ENCODE measurements at regions not wholly inside any gene's neighbourhood (a gene's known extent, or its start where the extent isn't known, plus 50 kb on each side); places are given as distances from the start of the nearest gene placed in this dataset.

- H3K4me3 ChIP-seq: no peak overlapping the region
- DNase-seq (ENCODE audit: low spot score): no peak
- intact Hi-C loops (cut with DNase I): no loop called here
- H3K27ac ChIP-seq: no peak overlapping the region
- H3K36me3 ChIP-seq: no peaks in the 10 kb centered on the region
- no peaks in the 10 kb centered on the region for H3K27me3 ChIP-seq (replicated peaks; ENCODE audit: insufficient read depth)
- WGBS: 64% methylated on average over 4 of the region's 4 CpGs
- TF ChIP-seq POLR2A (IDR thresholded peaks at IDR 0.05) (no peak), POLR2AphosphoS5 (IDR thresholded peaks at IDR 0.05) (no peak)
- H3K4me1 ChIP-seq (replicated peaks): no peaks in the 10 kb centered on the region
- no peaks in the 10 kb centered on the region for H3K9me3 ChIP-seq
These were observed 91.2 kb upstream of the SESTD1 start for GRCh38 chr2:179355881-179356280.

DNA sequence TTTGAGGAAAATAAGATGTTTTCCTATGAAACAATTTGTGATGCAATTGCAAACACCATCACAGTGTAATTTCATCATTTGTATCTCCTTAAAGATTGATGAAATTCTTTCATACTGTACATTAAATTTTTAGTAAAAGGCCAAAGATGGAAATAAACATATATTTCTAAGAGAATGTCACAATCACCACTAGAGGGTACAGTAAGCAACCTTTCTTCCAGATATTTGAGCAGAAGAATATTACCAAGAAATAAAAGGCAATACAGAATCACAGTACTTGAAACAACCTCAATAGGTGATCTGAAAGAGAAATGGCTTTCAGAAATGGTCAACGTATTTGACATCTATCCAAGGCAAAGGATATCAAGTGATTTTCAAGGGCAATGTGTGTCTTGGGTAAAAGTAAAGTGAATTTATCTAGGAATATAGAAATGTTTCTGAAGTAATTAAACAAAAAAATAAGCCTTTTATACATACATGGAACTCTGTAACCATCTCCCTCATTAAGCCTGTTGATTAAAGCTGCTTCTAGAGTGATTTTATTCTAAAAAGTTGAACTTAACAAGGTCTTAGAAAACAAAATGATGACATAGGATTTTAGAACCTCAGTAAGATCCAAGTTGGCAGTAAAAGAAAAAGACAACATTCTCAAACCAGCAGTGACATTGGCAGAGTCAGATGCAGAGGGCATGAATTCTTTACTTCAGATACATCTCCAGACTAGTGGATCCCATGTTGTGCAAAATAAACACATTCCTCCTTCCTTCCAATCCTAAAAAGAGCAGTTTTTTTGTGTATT is 90.3 kb upstream of the SESTD1 start:
- no peaks in the 10 kb centered on the region for H3K4me1 ChIP-seq (replicated peaks)
- 74% methylated on average over 1 of the region's 1 CpG for WGBS
- no peaks in the 10 kb centered on the region for H3K36me3 ChIP-seq
- H3K27me3 ChIP-seq (replicated peaks; ENCODE audit: insufficient read depth): no peaks in the 10 kb centered on the region
- no peak overlapping the region for H3K27ac ChIP-seq
- DNase-seq (ENCODE audit: low spot score): no peak
- TF ChIP-seq POLR2A (IDR thresholded peaks at IDR 0.05) (no peak), POLR2AphosphoS5 (IDR thresholded peaks at IDR 0.05) (no peak)
- TF ChIP-seq, protein P1, sequence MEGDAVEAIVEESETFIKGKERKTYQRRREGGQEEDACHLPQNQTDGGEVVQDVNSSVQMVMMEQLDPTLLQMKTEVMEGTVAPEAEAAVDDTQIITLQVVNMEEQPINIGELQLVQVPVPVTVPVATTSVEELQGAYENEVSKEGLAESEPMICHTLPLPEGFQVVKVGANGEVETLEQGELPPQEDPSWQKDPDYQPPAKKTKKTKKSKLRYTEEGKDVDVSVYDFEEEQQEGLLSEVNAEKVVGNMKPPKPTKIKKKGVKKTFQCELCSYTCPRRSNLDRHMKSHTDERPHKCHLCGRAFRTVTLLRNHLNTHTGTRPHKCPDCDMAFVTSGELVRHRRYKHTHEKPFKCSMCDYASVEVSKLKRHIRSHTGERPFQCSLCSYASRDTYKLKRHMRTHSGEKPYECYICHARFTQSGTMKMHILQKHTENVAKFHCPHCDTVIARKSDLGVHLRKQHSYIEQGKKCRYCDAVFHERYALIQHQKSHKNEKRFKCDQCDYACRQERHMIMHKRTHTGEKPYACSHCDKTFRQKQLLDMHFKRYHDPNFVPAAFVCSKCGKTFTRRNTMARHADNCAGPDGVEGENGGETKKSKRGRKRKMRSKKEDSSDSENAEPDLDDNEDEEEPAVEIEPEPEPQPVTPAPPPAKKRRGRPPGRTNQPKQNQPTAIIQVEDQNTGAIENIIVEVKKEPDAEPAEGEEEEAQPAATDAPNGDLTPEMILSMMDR (IDR thresholded peaks at IDR 0.05): no peak
- no peak overlapping the region for H3K4me3 ChIP-seq
- no peaks in the 10 kb centered on the region for H3K9me3 ChIP-seq
- intact Hi-C loops (cut with DNase I): no loop called here

- TF ChIP-seq, protein P1 (IDR thresholded peaks at IDR 0.05): no peak
- TF ChIP-seq POLR2A (IDR thresholded peaks at IDR 0.05) (no peak), POLR2AphosphoS5 (IDR thresholded peaks at IDR 0.05) (no peak)
- 82% methylated on average over 4 of the region's 4 CpGs for WGBS
- Histone ChIP-seq H3K4me3 (no peak overlapping the region), H3K27ac (no peak overlapping the region), H3K27me3 (replicated peaks; ENCODE audit: insufficient read depth) (no peaks in the 10 kb centered on the region), H3K9me3 (no peaks in the 10 kb centered on the region), H3K36me3 (no peaks in the 10 kb centered on the region), H3K4me1 (replicated peaks) (no peaks in the 10 kb centered on the region)
- no peak for DNase-seq (ENCODE audit: low spot score)
- intact Hi-C loops (cut with DNase I): no loop called here
These were observed 89.7 kb upstream of the SESTD1 start for GRCh38 chr2:179354296-179354695.

DNA sequence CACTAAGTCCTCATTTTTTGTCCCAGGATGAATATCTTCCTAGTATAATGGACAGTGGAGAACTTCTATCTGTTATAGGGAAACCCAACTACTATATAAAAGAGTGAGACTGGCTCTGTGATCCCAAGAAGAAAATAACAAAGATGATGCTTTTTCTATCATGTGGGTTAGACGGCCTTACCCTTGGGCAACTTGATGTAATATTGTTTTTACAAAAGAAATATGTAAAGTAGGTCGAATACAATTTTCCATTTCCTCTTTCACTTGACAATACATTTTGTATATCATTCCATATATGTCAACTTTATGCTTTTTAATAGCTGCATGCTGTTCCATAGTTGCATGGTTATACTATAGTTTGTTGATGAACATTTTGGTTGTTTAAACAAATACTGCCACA is 87.5 kb upstream of the SESTD1 start:
- no peak for DNase-seq (ENCODE audit: low spot score)
- Histone ChIP-seq H3K4me3 (no peak overlapping the region), H3K36me3 (no peaks in the 10 kb centered on the region), H3K27ac (no peak overlapping the region), H3K9me3 (no peaks in the 10 kb centered on the region), H3K27me3 (replicated peaks; ENCODE audit: insufficient read depth) (no peaks in the 10 kb centered on the region), H3K4me1 (replicated peaks) (no peaks in the 10 kb centered on the region)
- TF ChIP-seq POLR2A (IDR thresholded peaks at IDR 0.05): no peak
- TF ChIP-seq, protein P1 (IDR thresholded peaks at IDR 0.05): no peak
- no peak for TF ChIP-seq POLR2AphosphoS5 (IDR thresholded peaks at IDR 0.05)
- WGBS: 86% methylated on average over 2 of the region's 2 CpGs
- intact Hi-C loops (cut with DNase I): no loop called here

DNA sequence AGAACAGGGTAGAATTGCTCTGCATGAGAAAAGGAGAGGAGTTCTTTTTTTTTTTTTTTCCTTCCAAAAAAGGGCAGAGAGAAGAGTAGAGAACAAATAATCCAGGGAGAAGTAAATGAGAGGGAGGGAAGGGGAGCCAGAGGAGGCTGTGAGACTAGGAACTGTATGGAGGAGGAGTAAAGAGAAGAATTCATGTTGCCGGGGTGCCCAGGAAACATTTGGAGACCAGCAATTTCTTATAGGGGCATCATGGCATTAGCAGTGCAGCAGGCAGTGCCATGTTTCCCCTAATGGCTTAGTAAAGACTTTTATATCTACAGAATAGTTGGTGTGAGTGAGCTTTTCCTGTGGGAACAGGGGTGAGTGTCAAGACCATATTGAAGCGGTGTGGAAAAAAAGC is 86.4 kb upstream of the SESTD1 start:
- WGBS: 92% methylated on average over 2 of the region's 2 CpGs
- no peaks in the 10 kb centered on the region for H3K9me3 ChIP-seq

More for the DNA sequence above, 86.4 kb upstream of the SESTD1 start:
- intact Hi-C loops (cut with DNase I): no loop called here
- Histone ChIP-seq H3K4me3 (no peak overlapping the region), H3K27me3 (replicated peaks; ENCODE audit: insufficient read depth) (no peaks in the 10 kb centered on the region), H3K27ac (no peak overlapping the region), H3K36me3 (no peaks in the 10 kb centered on the region), H3K4me1 (replicated peaks) (no peaks in the 10 kb centered on the region)
- TF ChIP-seq, protein P1 (IDR thresholded peaks at IDR 0.05): no peak
- no peak for TF ChIP-seq POLR2AphosphoS5 (IDR thresholded peaks at IDR 0.05)
- no peak for TF ChIP-seq POLR2A (IDR thresholded peaks at IDR 0.05)
- DNase-seq (ENCODE audit: low spot score): no peak

All from prostate gland (tissue), 2 donors.